HL-60 (cell line): ENCODE measurements at regions not wholly inside any gene's neighbourhood (a gene's known extent, or its start where the extent isn't known, plus 50 kb on each side); places are given as distances from the start of the nearest gene placed in this dataset.

ENCODE experiments used
- DNase-seq, 2 experiments: peaks; one replicate each; pipeline ENCODE4 v3.0.0-alpha.2; 2010 to 2020; ENCODE audit warnings: low read depth in 1 of 2, low spot score in 1 of 2
- H3K27ac ChIP-seq: fragments of 250-450 bp; sonication (Bioruptor Pico); replicated peaks from 2 replicates; pipeline ENCODE4 v1.5.1; 2020; ENCODE audit warnings: mild to moderate bottlenecking, moderate library complexity
- H3K27me3 ChIP-seq: fragments of 250-450 bp; sonication (Bioruptor Pico); 2 replicates; pipeline ENCODE4 v1.5.1; 2021; ENCODE audit warnings: mild to moderate bottlenecking, moderate library complexity; ENCODE audit not compliant: insufficient read depth, poor library complexity, severe bottlenecking
- H3K4me3 ChIP-seq: replicated peaks from 2 replicates; pipeline ENCODE4 v1.5.1; 2011; ENCODE audit warnings: mild to moderate bottlenecking, control low read depth, low read length; ENCODE audit not compliant: insufficient read depth
- GABPA ChIP-seq: IDR thresholded peaks from 2 replicates; pipeline ENCODE4 v1.6.1; 2012; ENCODE audit warnings: low read depth
- POLR2AphosphoS5 ChIP-seq: IDR thresholded peaks from 2 replicates; pipeline ENCODE4 v1.6.1; 2012; ENCODE audit warnings: low read depth
- SPI1 ChIP-seq: IDR thresholded peaks from 2 replicates; pipeline ENCODE4 v1.6.1; 2012; ENCODE audit warnings: low read depth, mild to moderate bottlenecking, borderline replicate concordance
- TF ChIP-seq, protein P1 (sequence below): IDR thresholded peaks from 2 replicates; pipeline ENCODE4 v1.6.1; 2012; ENCODE audit warnings: low read depth; ENCODE audit not compliant: insufficient replicate concordance
- TF ChIP-seq, protein P2 (sequence below): IDR thresholded peaks from one replicate; pipeline ENCODE4 v1.5.1; 2011; ENCODE audit warnings: low read length, control low read depth, inconsistent platforms; ENCODE audit not compliant: insufficient read depth

DNA sequence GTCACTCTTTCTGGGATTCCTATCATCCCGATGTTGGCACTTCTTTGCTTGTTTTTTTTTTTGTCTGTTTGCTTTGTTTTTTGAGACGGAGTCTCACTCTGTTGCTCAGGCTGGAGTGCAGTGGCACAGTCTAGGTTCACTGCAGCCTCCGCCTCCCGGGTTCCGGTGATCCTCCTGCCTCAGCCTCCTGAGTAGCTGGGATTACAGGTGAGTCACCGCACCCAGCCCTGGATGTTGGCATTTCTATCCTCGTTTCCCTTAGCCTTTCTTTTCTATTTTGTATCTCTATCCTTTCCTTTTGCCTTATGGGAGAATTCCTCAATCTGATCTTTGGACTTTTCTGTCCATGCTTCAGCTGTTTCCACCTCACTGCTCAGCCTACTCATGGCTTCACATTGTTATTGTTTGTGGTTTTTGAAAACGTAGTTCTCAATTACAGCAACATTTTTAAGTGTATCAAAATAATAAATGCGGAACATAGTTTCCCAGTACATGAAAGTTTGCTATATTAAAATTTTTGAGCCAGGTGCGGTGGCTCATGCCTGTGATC, 62.1 kb upstream of the ZNF516 start:
- no peak for DNase-seq
- H3K4me3 ChIP-seq, result no peak overlapping the region
- H3K27ac ChIP-seq, result no peak overlapping the region
- TF ChIP-seq GABPA, result no peak
- TF ChIP-seq, protein P1, sequence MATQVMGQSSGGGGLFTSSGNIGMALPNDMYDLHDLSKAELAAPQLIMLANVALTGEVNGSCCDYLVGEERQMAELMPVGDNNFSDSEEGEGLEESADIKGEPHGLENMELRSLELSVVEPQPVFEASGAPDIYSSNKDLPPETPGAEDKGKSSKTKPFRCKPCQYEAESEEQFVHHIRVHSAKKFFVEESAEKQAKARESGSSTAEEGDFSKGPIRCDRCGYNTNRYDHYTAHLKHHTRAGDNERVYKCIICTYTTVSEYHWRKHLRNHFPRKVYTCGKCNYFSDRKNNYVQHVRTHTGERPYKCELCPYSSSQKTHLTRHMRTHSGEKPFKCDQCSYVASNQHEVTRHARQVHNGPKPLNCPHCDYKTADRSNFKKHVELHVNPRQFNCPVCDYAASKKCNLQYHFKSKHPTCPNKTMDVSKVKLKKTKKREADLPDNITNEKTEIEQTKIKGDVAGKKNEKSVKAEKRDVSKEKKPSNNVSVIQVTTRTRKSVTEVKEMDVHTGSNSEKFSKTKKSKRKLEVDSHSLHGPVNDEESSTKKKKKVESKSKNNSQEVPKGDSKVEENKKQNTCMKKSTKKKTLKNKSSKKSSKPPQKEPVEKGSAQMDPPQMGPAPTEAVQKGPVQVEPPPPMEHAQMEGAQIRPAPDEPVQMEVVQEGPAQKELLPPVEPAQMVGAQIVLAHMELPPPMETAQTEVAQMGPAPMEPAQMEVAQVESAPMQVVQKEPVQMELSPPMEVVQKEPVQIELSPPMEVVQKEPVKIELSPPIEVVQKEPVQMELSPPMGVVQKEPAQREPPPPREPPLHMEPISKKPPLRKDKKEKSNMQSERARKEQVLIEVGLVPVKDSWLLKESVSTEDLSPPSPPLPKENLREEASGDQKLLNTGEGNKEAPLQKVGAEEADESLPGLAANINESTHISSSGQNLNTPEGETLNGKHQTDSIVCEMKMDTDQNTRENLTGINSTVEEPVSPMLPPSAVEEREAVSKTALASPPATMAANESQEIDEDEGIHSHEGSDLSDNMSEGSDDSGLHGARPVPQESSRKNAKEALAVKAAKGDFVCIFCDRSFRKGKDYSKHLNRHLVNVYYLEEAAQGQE, result no peak
- TF ChIP-seq SPI1, result no peak
- no peak for TF ChIP-seq POLR2AphosphoS5
- TF ChIP-seq, protein P2, sequence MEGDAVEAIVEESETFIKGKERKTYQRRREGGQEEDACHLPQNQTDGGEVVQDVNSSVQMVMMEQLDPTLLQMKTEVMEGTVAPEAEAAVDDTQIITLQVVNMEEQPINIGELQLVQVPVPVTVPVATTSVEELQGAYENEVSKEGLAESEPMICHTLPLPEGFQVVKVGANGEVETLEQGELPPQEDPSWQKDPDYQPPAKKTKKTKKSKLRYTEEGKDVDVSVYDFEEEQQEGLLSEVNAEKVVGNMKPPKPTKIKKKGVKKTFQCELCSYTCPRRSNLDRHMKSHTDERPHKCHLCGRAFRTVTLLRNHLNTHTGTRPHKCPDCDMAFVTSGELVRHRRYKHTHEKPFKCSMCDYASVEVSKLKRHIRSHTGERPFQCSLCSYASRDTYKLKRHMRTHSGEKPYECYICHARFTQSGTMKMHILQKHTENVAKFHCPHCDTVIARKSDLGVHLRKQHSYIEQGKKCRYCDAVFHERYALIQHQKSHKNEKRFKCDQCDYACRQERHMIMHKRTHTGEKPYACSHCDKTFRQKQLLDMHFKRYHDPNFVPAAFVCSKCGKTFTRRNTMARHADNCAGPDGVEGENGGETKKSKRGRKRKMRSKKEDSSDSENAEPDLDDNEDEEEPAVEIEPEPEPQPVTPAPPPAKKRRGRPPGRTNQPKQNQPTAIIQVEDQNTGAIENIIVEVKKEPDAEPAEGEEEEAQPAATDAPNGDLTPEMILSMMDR, result no peak
- H3K27me3 ChIP-seq, result no peaks in the 10 kb centered on the region

DNA sequence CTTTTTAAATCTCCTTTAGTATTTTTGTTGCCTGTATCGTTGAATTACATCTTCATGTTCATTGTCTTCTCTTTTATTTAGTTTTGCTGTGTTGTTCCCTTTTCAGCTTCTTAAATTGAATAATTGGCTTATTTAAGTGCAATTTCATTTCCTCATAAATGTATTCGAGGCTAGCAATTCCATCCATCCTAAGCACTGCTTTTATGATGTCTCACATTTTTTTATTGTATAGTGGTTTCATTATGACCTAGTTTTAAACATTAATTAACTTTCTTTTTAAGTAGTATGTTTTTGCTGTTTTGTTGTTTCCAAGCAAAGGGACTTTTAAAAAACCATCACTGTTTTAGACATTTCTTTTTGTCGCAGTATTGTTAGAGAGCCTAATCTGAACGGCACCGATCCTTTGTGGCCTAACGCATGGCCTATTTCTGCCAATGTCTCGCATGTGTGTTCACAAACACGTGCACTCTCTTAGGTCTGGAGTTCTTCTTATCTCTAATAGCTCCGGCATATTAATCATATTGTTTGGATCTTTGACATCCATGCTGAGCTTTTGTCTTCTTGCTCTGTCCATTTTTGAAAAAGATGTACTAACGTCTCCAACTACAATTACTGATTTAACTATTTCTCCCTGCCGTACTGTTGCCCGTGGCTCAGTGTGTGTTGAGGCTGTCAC, 59.6 kb upstream of the ZNF516 start:
- no peak for DNase-seq
- Histone ChIP-seq H3K27me3 (no peaks in the 10 kb centered on the region), H3K4me3 (no peak overlapping the region), H3K27ac (peak overlapping the region; percentile 95)
- TF ChIP-seq, protein P2, result no peak
- 0 out of 2 replicates have a peak, but pooled peaks have one; percentile 9 for TF ChIP-seq SPI1
- TF ChIP-seq GABPA, result no peak
- no peak for TF ChIP-seq POLR2AphosphoS5

DNA sequence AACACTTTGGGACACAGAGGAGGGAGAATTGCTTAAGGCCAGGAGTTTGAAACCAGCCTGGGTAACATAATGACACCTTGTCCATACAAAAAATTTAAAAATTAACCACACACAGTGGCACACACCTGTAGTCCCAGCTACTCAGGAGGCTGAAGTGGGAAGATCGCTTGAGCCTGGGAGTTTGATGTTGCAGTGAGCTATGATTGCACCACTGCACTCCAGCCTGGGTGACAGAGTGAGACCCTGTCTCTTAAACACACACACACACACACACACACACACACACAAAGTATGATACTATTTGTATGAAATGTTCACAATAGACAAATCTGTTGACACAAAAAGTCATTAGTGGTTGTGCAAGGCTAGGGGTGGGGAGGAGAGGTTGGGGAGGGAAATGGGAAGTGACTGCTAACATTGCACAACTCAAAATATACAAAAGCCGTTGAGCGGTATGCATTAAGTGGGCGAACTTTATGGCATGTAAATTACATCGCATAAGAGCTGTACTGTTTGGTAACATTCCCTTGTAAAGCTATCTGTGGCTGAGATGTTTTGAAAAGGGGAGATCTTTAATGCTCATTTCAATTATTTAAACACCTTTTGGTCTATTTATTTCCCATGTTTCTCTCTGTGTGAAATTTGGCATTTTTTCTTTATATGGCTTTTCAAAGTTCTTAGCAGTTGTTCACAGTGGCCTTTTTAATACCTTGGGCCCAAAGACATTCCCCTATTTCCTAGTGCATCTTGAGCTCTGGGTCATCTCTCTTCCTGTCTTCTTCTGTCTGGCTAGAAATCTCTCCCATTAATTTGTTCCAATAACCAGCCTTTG, 58.9 kb upstream of the ZNF516 start:
- DNase-seq, result peak; percentile 95 to 96
- H3K27ac ChIP-seq, result peak overlapping the region; percentile 95
- H3K4me3 ChIP-seq, result no peak overlapping the region
- no peaks in the 10 kb centered on the region for H3K27me3 ChIP-seq
- TF ChIP-seq POLR2AphosphoS5 (peak; percentile 85), GABPA (no peak), SPI1 (peak; percentile 98)
- TF ChIP-seq, protein P2, result no peak

DNA sequence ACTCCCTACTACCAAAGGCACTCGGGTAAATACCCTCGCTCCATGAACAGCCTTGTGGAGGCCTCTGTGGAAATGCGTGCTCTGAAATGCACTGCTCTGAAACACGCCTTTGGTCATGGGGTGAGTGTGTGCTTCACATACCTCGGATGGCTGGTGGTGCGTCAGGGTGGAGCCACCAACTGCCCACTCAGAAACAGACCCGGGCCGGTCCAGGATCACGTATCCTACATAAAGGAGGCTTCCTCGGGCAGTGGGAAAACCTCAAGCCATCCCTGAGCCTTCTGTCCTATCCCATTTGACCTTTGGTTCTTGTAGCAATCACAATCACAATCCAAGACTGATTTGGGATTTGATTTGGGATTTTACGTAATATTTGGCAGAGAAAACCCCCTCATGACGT, 53.5 kb upstream of the ZNF516 start:
- Histone ChIP-seq H3K27ac (no peak overlapping the region), H3K4me3 (no peak overlapping the region), H3K27me3 (no peaks in the 10 kb centered on the region)
- no peak for TF ChIP-seq POLR2AphosphoS5
- TF ChIP-seq GABPA, result no peak
- no peak for DNase-seq
